GM18861 (cell line): ENCODE measurements at regions not wholly inside any gene's neighbourhood (a gene's known extent, or its start where the extent isn't known, plus 50 kb on each side); places are given as distances from the start of the nearest gene placed in this dataset.
A peak's percentile ranks its signal among the peaks of the same experiment; 100 is the strongest.
"Not testable (repeated sequence)": the region's sequence is repeated elsewhere in the genome, so short reads cannot be mapped to it uniquely, and the experiment has no call there.

Experiments
- ATAC-seq: cut with Tn5 transposase; IDR thresholded peaks from one replicate; pipeline ENCODE4 v1.9.1; 2021; ENCODE audit not compliant: unreplicated experiment

DNA sequence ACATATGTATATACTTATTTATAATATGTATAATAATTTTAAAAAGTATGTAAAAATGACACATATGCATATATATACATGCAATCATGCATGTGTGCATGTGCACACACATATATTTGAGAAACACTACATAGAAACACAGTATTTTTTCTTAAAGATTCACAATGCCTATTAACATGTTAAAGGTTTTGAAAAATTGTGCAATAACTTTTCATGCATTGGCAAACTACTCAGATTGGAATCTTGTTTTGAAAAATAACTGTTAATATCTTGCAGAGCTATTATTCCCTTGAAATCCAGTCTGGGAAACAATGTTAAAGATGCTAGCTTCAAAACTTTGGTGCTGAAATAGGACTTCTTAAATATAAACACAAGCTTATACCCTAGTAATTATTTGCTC lies 256.2 kb upstream of the P2RY1 start:
- no peak for ATAC-seq

DNA sequence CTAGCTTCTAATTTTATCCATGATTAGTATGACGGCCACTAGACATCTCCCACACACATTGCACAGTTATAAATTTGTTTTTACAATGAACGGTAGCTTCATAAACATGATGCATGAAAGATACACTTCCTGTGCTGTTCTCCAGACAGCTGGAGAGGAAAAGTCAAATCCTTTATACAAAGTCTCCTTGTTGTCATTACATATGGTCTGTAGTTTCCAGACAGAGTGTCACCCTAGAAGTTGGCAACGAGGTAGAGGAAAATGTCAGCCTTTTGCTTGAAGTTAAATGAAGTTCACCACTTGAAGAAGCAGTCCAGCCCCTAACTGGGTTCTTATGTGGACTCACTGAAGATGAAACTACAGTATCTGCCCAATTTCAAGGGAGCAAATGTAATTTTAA lies 253.0 kb upstream of the P2RY1 start:
- no peak for ATAC-seq

- no peak for ATAC-seq
Measured at GRCh38 chr3:152583963-152584362, 251.0 kb upstream of the P2RY1 start.

GRCh38 chr3:152586974-152587373 lies 248.0 kb upstream of the P2RY1 start:
- no peak for ATAC-seq

DNA sequence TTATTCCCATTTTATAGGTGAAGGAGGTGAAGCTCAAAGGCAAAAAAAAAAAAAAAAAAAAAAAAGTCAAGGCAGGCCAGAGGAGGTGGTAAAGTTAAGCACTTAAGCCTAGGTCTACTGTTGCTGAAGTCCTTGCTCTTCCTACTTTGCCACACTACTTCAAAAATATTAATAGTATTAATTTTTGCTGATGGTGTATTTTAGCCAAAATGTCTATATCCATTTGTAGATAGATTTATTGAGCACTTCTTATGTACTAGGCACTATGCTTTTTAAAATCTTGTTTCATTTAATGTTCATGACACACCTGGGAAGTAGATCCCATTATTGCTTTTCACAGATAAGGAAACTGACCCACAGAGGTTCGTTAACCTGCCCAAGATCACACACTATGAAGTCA lies 247.1 kb upstream of the P2RY1 start:
- no peak for ATAC-seq

- ATAC-seq: no peak
Measured at GRCh38 chr3:152589644-152590043, 245.3 kb upstream of the P2RY1 start.

DNA sequence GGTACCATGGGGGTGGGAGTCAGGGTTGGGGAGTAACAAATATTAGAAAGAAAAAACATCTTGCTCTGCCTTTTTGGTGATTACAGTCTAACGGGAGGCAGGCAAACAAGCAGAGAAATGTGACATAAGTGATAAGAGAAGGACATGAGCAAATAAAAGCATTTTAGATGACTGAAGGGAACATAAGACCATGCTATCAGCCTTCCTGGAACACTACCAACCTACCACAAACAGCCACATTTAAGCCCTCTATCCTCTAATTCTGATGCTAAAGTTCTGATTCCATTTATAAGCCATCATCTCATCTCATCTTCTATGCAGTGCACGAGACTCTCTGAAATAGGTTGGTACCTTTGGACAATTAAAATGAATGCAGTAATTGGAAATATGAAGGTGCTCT lies 243.4 kb upstream of the P2RY1 start:
- no peak for ATAC-seq

GRCh38 chr3:152593242-152593641 lies 241.7 kb upstream of the P2RY1 start:
- ATAC-seq: no peak

- ATAC-seq: peak; percentile 99
Measured at GRCh38 chr3:152595975-152596821, 238.7 kb upstream of the P2RY1 start.

- ATAC-seq: not testable (repeated sequence)
Measured at GRCh38 chr3:152596832-152597231, 238.1 kb upstream of the P2RY1 start.

- ATAC-seq: no peak
Measured at GRCh38 chr3:152606146-152606545, 228.8 kb upstream of the P2RY1 start.

- no peak for ATAC-seq
Measured at GRCh38 chr3:152607179-152607578, 227.8 kb upstream of the P2RY1 start.

GRCh38 chr3:152608696-152609594 lies 226.0 kb upstream of the P2RY1 start:
- ATAC-seq: no peak

- no peak for ATAC-seq
Measured at GRCh38 chr3:152609891-152610290, 225.0 kb upstream of the P2RY1 start.

GRCh38 chr3:152610622-152611021 lies 224.3 kb upstream of the P2RY1 start:
- no peak for ATAC-seq

GRCh38 chr3:152611905-152612304 lies 223.0 kb upstream of the P2RY1 start:
- no peak for ATAC-seq

DNA sequence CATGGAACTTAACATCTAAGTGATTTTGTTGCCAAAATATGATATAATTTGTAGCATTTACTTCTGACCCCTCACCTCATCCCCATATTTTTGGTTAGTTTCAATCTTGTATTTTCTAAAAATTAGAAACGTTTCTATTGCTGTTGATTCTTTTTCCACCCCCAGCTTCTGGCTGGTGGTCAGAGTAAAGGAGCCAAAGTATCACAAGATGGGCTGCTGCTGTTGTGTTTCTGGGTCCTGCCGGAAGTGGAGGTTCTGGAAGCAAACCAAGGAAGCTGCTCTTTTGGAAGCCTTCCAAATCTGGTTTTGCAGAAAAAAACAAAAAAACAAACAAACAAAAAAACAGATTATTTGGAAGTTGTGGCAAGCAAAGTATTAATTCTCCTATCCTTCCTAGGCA lies 221.1 kb upstream of the P2RY1 start:
- ATAC-seq: no peak

DNA sequence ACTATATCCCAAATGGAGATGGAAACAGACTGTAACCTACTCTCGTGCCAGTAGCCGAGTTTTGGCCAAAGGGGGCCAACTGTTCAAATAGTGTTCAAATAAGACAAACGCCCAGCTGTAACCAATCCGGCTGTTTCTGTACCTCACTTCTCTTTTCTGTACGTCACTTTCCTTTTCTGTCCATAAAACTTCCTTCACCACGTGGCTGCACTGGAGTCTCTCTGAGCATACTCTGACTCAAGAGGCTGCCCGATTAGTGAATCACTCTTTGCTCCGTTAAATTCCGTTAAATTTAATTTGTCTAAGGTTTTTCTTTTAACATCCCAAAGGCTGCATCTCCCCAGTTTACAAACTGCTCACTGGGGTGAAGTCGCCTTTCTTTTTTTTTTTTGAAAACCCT lies 219.2 kb upstream of the P2RY1 start:
- no peak for ATAC-seq

- ATAC-seq: no peak
Measured at GRCh38 chr3:152617609-152618008, 217.3 kb upstream of the P2RY1 start.

- no peak for ATAC-seq
Measured at GRCh38 chr3:152618529-152618928, 216.4 kb upstream of the P2RY1 start.

DNA sequence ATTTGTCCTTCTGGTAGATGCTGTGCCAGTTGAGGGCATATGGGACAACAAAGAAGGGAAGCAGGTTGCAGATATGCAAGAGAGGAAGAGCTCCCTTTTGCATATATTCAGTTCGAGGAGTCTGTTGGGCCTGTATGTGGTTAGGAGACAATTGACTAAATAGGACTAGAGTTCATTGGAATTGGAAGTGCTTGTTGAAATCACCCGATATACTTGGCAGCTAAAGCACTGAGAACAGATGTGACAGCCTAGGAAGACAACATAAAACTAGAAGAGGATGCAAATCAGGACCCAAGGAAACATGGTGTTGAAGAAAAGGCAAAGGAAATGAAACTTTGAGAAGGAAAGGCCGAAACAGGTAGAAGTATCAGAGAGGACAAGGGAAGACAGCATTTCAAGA lies 215.2 kb upstream of the P2RY1 start:
- ATAC-seq: no peak

DNA sequence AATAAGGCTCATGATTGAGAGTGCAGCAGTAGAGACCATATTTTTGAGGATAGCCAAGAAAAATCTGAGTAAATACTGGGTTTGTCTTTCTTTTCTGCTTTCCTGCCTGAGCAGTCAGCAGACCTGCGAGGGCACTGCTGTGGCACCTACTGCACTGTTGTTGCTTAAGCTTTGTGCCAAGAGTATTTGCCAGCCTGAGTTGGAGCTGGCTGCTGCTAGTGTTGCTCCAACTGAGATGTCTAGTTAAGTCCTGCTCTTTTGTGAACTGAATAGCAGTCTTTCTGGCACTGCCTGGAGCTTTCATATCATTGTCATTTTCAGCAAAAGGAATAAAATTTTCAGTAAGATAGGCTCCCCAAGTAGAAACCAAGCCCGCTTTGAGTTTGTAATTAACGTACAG lies 214.5 kb upstream of the P2RY1 start:
- ATAC-seq: no peak
